GM21737 (cell line): ENCODE measurements at regions not wholly inside any gene's neighbourhood (a gene's known extent, or its start where the extent isn't known, plus 50 kb on each side); places are given as distances from the start of the nearest gene placed in this dataset.

Experiments used
- ATAC-seq: cut with Tn5 transposase; IDR thresholded peaks from one replicate; pipeline ENCODE4 v1.9.1; 2021; ENCODE audit warnings: mild to moderate bottlenecking, moderate library complexity; ENCODE audit not compliant: unreplicated experiment

DNA sequence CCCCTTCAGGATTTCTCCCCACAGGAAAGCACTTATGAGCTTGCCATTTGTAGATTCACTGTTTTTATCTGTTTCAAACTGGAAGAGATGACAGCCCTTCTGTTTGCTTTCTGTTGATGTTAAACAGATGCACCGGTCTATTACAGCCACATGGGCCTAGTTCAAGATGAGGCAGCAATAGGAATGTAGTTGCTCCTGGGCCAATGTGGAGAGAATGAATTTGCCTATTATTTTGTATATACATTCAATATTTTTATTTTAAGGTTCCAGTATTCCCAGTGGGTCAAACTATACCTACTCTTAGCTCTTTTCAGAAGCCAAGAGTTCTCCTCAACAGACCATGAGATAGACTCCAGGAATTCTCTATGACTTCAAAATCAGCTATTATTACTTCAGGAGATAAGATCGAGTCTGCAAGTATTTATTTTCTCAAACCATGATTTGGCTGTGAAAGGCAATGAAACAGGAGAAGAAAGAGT, 461.6 kb downstream of the RASEF start:
- no peak for ATAC-seq

DNA sequence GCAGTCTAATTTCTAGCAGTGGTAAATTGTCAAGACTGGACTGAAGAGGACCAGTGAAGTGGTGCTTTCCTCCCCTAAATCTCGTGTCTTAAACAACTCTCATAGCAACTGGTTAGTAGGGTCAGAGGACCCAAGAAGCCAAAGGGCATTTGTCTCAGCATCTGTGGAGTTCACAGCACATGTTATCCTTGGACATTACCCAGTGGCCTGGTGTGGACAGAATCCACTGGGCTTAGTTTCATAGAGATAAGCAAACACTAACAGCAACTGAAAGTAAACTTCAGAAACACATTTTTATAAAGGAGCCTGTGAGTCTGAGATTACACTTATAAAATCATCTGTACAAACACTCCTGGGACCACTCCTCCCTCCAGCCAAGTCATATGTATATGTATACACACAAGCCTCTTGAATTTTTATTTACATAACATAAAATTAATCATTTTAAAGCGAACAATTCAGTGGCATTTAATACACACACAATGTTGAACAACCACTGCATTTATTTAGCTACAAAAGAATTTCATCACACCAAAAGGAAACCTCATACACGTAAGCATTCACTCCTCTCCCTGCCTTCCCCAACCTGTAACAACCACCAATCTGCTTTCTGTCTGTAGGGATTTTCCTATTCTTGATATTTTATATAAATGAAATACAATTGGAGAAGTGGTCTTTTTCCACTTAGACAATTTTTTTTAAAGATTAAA, 457.8 kb downstream of the RASEF start:
- ATAC-seq, result no peak

DNA sequence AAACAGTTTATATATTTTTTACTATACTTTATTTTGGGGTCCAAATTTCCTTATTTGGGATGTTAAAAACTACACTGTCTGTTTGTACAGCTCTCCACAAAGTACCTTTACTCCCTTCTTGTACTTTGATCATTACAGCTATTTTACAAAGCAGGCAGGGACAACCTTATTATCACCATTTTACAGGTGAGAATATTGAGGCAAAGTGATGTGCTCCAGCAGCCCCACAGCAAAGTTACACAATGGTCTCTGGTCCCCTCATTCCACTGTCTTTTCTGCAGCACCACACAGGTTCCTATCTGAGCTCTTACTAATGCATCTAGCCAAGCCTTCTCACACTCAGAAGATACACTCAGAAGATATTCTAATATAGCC, 457.3 kb downstream of the RASEF start:
- ATAC-seq, result no peak

DNA sequence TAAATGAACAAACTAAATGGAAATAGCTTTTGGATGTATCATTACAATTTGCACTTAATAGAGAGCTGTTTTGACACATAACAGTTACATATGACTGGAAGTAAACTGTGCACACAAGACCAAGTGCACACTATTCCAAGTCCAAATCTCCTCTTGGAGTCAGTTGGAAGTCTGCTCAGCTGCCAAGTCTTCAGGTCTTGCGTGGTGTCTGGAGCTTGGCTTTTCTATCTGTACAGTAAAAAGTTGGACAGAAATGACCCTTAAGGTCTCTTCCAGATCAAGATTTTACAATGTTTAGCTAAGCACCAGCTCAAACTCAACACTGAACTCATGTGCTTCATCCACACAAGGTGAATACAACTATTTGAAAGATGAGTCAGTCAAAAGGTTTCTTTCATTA, 456.9 kb downstream of the RASEF start:
- ATAC-seq, result no peak

DNA sequence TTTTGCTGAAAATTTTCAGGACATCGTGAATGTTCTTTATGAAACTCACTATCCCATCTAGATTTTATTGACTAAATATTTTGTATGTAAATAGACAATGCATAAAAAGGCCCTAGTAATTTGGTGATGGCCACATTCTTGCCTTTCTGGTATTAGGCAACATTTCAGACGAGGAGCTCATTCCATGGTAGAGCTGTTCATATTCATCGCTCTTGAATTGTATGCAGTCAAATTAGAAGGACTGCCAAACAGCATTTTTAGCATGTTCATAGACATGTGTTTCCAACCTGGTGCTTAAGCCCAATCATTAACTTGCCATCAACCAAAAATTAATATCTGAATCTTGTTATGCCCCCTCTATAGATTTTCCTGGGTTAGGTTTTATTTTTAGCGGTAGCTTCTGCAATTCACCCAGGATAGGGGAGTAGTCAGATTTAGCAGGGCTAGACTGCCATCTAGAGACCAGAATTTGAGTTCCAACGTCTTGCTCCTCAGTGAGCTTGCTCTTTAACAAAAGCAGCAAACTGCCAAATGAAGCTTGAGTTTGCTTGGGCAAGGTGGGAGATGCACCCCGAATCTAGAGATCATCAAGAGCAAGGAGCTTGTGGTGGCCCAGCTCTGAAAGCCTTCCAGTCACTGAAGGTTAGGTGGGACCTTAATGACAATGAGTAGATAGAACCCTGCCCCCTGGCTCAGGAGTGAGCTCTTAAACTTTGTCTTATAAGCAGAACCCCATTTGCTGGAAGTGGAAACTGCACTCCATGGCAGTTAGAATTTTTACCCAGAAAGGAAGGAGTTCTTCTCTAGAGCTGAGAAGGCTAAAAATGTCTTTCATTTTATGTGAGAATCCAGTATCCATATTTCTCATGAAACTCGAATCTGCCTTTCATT, 456.2 kb downstream of the RASEF start:
- ATAC-seq, result no peak

DNA sequence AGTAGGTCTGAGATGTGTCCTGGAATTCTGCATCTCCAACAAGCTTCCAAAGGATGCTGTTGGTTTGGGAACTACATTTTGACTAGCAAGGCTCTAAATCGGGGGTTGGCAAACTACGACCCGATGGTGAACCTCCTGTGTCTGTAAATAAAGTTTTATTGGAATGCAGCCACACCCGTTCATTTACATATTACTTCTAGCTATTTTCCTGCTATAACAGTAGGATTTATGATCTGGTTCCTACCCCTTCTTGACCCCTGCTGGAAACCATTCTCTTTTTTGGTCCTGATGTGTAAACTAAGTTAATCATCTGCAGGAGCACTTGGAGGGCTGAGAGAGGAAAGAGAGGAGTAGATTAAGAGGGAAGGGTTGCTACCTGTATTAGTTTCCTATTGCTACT, 454.5 kb downstream of the RASEF start:
- ATAC-seq, result no peak

DNA sequence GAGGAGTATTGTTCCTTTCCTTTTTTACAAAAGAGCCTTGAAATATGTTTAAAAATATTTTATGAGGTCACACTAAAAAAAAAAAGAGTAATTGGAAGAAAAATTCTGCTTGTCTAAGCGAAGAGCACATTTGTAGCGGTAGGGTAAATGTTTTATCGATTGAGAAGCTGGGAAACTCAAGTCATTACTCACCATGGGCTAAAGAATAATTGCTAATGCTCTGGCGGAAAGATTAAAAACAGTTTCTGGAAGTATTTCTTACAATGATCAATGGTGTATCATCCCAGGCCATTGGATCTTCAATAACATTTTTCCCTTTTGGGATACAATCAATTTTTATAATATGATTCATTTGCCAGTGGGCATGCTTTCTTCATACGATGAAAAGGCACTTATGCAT, 450.0 kb downstream of the RASEF start:
- ATAC-seq, result no peak

DNA sequence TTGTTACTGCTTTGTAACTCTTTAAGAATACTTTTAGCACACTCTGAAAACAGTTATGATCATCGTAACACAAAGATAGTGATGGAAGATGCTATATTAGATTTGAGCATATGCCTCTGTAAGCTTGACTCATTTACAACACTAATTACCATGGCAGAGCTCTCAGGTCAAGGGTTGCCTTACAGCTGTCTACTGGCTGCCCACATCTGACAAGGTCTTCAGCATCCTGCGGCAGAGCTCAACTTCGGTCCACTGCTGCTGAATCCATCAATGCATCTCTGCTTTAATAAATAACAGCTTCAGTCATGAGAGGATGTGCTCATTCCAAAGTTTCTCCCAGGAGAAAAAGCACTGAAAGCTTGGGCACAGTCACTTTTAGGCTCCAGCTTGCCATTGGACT, 449.4 kb downstream of the RASEF start:
- ATAC-seq, result no peak

DNA sequence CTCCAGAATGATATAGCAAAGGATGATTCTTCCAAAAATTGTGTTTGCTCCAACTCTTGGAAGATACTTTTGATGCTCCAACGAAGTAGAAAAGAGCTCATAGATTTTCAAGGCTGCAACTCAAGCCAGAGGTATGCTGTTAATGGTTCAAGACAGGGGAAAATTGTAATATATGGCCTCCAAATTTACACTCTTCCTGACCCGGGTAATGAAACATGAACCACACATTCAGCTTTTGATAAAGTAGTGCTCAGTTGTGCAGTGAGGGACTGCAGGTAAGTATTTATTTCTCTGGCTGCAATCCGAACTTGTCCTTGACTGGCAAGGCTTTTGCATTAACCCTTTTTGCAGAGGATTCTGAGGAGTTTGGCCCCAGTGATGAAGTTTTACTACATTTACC, 446.4 kb downstream of the RASEF start:
- no peak for ATAC-seq

DNA sequence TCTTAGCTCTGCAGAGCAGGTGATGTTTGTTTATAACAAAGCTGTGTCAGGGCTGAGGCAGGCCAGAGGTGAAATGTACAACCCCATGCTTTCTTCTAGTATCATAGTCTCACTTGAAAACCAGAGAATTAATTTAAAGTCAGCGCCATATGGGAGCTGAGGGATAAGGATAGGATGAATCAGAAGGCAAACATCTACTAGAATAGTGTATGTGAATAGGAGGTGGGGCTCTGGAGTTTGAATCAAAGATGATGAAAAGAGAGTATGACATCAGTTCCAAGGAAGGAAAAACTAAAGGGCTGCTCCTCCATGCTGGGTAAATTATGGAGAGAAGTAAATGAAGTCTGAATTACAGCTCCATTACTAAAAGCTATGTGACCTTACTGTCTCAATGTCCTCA, 441.5 kb downstream of the RASEF start:
- no peak for ATAC-seq

DNA sequence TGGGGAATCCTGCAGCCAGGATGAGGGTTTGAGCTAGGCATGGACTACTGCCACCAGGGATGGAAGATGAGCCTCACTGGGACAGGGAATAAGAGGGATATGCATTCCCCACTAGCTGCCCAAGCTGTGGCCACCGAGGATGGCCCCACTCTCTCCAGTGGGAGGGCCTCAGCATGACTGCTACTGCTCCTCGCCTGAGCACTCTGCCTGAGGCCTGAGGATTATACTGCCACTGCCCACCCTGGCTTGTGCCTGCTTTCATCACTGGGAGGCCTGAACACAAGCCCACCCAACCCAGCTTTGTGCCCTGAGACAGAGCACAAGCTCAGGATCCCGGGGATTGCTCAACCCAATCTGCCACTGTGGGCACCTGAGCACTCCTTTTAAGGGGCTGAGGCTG, 425.6 kb downstream of the RASEF start:
- ATAC-seq, result no peak

DNA sequence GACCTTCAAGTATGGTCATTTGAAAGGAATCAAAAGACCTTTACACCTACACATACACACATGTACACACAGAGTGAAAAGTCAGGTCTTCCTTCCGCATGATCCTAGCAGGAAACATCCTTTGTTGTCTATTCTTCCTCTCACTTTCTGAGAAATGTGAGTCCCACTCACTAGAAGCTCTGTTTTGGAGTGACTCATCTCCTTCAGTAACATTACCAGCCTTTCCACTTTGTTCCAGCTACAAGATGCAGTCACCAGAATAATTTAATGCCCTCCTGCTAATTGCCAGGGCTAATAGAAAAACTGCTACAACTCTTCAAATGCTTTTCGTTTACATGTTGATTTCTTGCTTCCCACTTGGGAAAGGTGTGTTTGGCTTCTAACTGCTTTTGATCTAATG, 417.3 kb downstream of the RASEF start:
- ATAC-seq, result no peak

DNA sequence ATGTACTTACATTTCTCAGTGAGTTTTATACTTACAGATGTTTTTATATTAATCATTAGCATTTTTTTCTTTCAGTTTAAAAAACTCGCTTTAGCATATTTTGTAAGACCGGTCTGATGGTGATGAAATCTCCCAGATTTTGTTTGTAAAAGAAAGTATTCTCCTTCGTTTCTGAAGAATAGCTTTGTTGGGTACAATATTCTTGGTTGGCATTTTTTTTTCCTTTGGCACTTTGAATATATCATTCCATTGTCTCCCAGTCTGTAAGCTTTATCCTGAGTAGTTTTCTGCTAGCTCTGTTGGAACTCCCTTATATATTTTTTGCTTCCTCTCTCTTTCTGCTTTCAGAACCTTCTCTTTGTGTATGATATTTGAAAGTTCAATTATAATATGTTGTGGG, 412.6 kb downstream of the RASEF start:
- no peak for ATAC-seq

DNA sequence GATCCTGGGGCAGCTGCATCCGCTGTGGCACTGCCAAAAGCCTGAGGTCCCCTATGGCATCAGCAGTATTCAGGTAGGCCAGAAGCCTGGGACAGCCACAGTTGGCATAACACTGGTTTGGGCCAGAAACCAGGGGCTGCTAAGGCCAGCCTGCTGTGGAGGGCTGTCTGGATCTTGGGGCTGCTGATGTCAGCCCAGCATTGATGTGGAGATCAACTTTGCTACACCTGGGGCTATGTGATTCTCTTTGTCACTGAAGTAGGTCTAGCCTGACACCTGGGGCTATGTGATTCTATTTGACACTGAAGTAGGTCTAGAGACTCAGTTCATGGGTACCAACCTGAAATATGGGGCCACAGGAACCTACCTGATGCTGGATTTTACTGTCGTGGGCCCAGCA, 411.5 kb downstream of the RASEF start:
- ATAC-seq, result no peak

DNA sequence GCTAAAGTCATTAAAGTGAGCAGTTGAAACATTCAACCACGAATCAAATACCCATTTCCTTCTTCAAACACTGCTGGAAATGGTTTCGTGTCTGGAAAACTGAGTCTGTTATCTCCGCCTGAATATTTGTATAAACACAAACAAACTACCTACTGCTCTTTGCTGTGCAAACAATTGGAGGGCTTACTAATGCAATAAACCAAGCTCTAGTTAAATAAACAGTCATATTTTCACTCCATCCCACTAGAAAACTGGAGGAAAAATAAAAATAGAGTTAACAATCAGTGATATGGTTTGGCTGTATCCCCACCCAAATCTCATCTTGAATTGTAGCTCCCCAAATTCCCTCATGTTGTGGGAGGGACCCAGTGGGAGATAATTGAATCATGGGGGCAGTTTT, 397.6 kb downstream of the RASEF start:
- ATAC-seq, result no peak

DNA sequence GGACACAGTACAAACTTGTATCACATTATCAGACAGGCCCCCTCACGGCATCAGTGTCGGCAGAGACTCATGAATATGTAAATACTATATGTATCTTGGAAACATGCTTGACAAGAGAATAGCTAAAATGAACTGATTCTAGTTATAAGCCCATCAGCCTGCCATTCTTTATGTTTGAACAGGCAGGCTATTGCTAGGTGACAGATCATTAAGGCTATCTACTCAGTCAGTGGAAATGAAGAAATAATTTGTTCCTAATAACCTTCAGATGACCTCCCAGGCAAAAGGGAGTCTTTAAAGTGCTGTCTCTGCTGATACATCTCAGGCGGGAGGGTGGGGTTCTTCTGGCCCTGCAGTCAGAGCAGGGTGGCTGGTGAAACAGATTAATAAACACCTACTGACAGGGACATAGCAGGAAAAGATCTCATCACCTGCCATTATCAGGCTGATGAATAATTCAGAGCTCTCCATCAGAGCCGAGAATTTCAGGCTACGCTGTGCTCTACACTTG, 394.2 kb downstream of the RASEF start:
- no peak for ATAC-seq

DNA sequence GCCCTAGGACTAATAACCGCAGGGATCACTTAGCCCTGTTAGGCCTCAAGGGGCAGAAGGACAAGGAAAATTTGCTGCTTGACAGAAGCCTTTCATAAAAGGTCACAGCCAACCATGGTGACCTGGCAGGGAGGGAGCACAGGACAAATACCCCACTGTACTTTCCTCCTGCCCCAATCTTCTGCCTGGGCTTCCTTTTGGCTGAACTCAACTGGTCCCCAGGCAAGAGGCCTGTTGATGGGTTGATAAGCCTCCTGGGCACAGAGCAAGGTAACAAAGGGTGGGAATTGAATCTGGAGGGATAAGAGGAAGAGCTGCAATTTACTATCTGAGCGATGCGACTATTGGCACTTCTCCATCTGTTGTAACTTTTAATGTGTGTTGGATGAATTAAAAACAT, 392.9 kb downstream of the RASEF start:
- ATAC-seq, result no peak

DNA sequence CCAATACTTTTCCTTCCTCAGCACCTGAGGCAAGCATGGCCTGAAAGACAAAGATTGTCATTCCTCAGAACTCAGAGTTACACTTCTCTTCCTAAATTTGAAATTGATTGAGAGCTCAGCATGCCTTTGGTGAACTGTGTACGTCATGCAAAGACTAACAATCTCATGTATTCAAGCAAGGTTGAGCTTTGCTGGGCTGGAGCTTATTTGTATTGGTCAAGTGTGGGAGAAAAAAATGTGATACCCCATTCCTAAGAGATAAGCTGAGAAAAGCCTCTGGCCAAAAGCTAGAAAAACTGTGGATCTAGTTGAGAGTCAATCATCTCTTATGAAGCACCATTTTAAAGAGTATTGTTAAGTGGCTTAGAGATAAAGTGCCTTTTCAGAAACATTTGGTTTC, 392.2 kb downstream of the RASEF start:
- ATAC-seq, result no peak

DNA sequence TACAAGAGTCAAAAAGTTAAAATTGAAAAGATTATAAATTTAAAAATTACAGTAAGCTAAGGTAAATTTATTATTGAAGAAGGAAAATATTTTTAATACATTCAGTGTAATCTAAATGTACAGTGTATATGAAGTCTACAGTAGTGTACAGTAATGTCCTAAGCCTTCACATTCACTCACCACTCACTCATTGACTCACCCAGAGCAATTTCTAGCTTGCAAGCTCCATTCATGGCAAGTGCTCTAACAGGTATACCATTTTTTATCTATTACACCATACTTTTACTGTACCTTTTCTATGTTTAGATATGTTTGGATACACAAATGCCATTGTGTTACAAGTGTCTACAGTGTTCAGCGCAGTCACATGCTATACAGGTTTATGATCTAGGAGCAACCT, 389.7 kb downstream of the RASEF start:
- no peak for ATAC-seq

DNA sequence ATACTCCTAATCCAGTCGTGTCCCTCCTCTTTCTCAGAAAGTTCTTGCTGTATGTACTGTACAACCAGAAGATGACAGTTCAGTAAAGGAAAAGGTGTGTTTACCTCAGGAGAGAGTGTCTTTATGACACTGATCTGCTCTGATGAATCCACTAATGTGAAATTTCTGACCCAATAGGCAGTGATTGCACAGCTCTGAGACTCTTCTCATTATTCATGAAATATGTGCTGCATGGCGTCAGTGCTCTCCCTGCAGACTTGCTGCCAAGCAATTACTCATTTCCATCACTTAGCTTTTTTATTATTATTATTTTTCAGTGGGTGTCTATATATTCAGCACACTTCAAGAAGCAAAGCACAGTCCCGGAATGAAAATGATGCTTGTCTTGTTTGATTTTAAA, 389.0 kb downstream of the RASEF start:
- ATAC-seq, result no peak

DNA sequence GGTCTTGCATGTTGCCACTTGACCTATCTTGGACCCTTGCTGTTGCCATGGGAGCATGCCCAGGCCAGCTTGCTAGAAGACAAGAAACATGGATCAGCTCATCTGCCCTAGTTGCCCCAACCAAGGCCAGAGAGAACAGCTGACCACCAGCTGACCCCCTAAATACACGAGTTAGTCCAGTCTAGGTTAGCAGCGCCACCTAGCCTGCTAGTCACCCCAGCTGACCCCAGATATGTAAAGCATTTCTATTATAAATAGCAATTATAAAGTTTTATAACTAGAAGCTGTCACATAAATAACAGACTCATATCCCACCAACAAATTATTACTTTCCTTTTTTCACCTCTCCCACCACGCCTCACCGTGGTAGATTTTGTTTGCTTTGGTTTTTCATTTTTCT, 387.8 kb downstream of the RASEF start:
- no peak for ATAC-seq

DNA sequence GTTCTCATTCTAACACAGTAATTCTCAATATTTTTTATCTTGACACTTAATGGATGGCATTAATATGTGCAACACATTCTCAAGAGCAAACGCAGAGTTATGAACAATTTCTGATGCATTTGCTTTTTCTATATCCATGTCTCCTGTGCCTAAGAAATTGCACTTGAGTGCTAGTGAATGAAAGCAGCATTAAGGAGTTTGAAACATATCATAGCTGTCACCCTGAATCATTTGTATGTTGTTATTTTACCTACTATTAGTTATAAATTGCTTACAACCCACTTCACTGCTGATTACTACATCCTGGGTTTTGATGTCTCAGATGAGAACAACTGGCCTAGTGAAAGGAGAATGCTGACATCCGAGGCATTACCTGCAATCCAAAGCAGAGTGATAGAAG, 387.3 kb downstream of the RASEF start:
- ATAC-seq, result no peak
